ENCODE measurements at regions not wholly inside any gene's neighbourhood (a gene's known extent, or its start where the extent isn't known, plus 50 kb on each side); places are given as distances from the start of the nearest gene placed in this dataset.

- no peak for TF ChIP-seq EZH2 (IDR thresholded peaks at IDR 0.05; ENCODE audit: low read length, missing control alignments)
- TF ChIP-seq, protein P1, sequence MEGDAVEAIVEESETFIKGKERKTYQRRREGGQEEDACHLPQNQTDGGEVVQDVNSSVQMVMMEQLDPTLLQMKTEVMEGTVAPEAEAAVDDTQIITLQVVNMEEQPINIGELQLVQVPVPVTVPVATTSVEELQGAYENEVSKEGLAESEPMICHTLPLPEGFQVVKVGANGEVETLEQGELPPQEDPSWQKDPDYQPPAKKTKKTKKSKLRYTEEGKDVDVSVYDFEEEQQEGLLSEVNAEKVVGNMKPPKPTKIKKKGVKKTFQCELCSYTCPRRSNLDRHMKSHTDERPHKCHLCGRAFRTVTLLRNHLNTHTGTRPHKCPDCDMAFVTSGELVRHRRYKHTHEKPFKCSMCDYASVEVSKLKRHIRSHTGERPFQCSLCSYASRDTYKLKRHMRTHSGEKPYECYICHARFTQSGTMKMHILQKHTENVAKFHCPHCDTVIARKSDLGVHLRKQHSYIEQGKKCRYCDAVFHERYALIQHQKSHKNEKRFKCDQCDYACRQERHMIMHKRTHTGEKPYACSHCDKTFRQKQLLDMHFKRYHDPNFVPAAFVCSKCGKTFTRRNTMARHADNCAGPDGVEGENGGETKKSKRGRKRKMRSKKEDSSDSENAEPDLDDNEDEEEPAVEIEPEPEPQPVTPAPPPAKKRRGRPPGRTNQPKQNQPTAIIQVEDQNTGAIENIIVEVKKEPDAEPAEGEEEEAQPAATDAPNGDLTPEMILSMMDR (conservative IDR thresholded peaks at IDR 0.05 in 1 of 2, IDR thresholded peaks at IDR 0.05 in 1 of 2; ENCODE audit: low read depth in 1 of 2, low read length in 2 of 2): no peak
Measured at GRCh38 chr3:159914426-159914825, 74.2 kb upstream of the IL12A start.
